ENCODE measurements at regions not wholly inside any gene's neighbourhood (a gene's known extent, or its start where the extent isn't known, plus 50 kb on each side); places are given as distances from the start of the nearest gene placed in this dataset.
A peak's percentile ranks its signal among the peaks of the same experiment; 100 is the strongest.

- no peaks in the 10 kb centered on the region for H3K36me3 ChIP-seq (ENCODE audit: control insufficient read depth, insufficient read depth, low read length)
- no peak overlapping the region for H3K9ac ChIP-seq (ENCODE audit: low read length)
- no peaks in the 10 kb centered on the region for H3K4me1 ChIP-seq (ENCODE audit: control insufficient read depth, insufficient read depth, low read length)
- H3K4me3 ChIP-seq (ENCODE audit: low read length), result no peak overlapping the region
- H3K27me3 ChIP-seq (ENCODE audit: control insufficient read depth, insufficient read depth, low read length), result peaks cover 2% of the 10 kb centered on the region
- H3K27ac ChIP-seq (ENCODE audit: low read depth, low read length), result no peak overlapping the region
Measured at GRCh38 chr15:29596266-29596665, 226.0 kb downstream of the TJP1 start.

DNA sequence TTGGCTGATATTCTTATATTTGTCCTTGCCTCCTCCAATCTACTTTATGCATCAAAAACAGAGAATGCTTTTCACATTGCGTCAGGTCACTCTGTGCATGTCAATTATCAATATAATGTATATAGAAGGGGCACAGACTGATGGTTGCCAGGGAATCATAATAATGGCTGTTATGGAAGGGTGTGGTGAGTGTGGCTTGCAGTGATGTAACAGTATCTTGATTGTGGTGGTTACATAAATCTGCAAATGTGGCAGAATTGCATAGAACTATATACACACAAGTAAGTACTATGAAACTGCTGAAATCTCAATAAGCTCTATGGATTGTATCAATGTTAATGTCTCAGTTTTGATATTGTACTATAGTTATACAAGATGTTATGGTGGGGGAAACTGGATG is 228.6 kb downstream of the TJP1 start:
- Histone ChIP-seq H3K4me1 (ENCODE audit: control insufficient read depth, insufficient read depth, low read length) (no peaks in the 10 kb centered on the region), H3K27me3 (ENCODE audit: control insufficient read depth, insufficient read depth, low read length) (peaks cover 2% of the 10 kb centered on the region), H3K4me3 (ENCODE audit: low read length) (no peak overlapping the region), H3K9ac (ENCODE audit: low read length) (no peak overlapping the region), H3K36me3 (ENCODE audit: control insufficient read depth, insufficient read depth, low read length) (no peaks in the 10 kb centered on the region), H3K27ac (ENCODE audit: low read depth, low read length) (no peak overlapping the region)

- no peak overlapping the region for H3K27ac ChIP-seq (ENCODE audit: low read depth, low read length)
- no peak overlapping the region for H3K4me3 ChIP-seq (ENCODE audit: low read length)
- no peak overlapping the region for H3K9ac ChIP-seq (ENCODE audit: low read length)
- H3K27me3 ChIP-seq (ENCODE audit: control insufficient read depth, insufficient read depth, low read length), result peaks cover 2% of the 10 kb centered on the region
- no peaks in the 10 kb centered on the region for H3K4me1 ChIP-seq (ENCODE audit: control insufficient read depth, insufficient read depth, low read length)
- no peaks in the 10 kb centered on the region for H3K36me3 ChIP-seq (ENCODE audit: control insufficient read depth, insufficient read depth, low read length)
Measured at GRCh38 chr15:29593111-29593510, 229.2 kb downstream of the TJP1 start.

DNA sequence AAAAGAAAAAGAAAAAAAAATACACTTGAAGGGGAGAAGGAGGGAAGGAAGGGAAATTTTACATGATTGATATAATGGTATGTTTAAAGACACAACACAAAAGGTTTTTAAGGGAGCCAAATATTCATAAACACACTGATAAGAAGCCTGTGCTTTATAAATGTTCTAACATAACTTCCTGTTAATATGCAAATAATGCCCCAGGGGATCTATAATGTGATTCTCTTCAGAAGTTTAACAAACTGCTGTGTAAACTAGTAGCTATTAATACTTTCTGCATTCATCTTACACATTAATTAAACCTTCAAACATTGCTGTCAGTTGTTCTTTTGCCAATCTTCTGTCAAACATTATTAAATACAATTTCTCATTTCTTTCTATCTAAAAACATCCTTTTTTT is 231.6 kb downstream of the TJP1 start:
- H3K9ac ChIP-seq (ENCODE audit: low read length), result no peak overlapping the region
- H3K27me3 ChIP-seq (ENCODE audit: control insufficient read depth, insufficient read depth, low read length), result peaks cover 2% of the 10 kb centered on the region
- no peak overlapping the region for H3K27ac ChIP-seq (ENCODE audit: low read depth, low read length)
- H3K4me1 ChIP-seq (ENCODE audit: control insufficient read depth, insufficient read depth, low read length), result no peaks in the 10 kb centered on the region
- no peak overlapping the region for H3K4me3 ChIP-seq (ENCODE audit: low read length)
- no peaks in the 10 kb centered on the region for H3K36me3 ChIP-seq (ENCODE audit: control insufficient read depth, insufficient read depth, low read length)

DNA sequence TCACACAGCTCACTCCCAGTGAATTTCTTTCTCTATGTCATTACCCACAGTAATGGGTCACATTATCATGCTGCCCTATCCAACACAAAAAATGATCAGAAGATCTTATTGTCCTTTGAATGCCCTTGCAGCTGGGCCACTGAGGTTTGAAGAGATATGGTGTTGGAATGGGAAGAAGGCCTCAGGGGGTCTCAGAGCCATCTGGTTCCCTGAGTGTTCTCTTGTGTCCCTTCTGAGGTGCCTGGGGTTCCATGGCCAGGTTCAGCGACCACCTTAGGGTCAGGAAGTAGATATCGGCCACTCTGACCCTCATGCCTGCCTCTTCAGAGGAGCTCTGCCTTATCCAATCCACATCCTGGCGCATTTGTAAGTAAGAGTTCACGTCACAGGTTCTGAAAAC is 232.3 kb downstream of the TJP1 start:
- no peak overlapping the region for H3K4me3 ChIP-seq (ENCODE audit: low read length)
- H3K27me3 ChIP-seq (ENCODE audit: control insufficient read depth, insufficient read depth, low read length), result peaks cover 2% of the 10 kb centered on the region
- H3K4me1 ChIP-seq (ENCODE audit: control insufficient read depth, insufficient read depth, low read length), result no peaks in the 10 kb centered on the region
- H3K36me3 ChIP-seq (ENCODE audit: control insufficient read depth, insufficient read depth, low read length), result no peaks in the 10 kb centered on the region
- no peak overlapping the region for H3K27ac ChIP-seq (ENCODE audit: low read depth, low read length)
- H3K9ac ChIP-seq (ENCODE audit: low read length), result no peak overlapping the region

GRCh38 chr15:29589416-29589815 is 232.9 kb downstream of the TJP1 start:
- H3K27me3 ChIP-seq (ENCODE audit: control insufficient read depth, insufficient read depth, low read length), result peaks cover 2% of the 10 kb centered on the region
- no peaks in the 10 kb centered on the region for H3K4me1 ChIP-seq (ENCODE audit: control insufficient read depth, insufficient read depth, low read length)
- H3K36me3 ChIP-seq (ENCODE audit: control insufficient read depth, insufficient read depth, low read length), result no peaks in the 10 kb centered on the region
- H3K9ac ChIP-seq (ENCODE audit: low read length), result no peak overlapping the region
- H3K4me3 ChIP-seq (ENCODE audit: low read length), result no peak overlapping the region
- H3K27ac ChIP-seq (ENCODE audit: low read depth, low read length), result no peak overlapping the region

GRCh38 chr15:29573197-29573838 is 248.9 kb downstream of the TJP1 start:
- Histone ChIP-seq H3K4me1 (ENCODE audit: control insufficient read depth, insufficient read depth, low read length) (no peaks in the 10 kb centered on the region), H3K27ac (ENCODE audit: low read depth, low read length) (no peak overlapping the region), H3K27me3 (ENCODE audit: control insufficient read depth, insufficient read depth, low read length) (no peaks in the 10 kb centered on the region), H3K4me3 (ENCODE audit: low read length) (no peak overlapping the region), H3K36me3 (ENCODE audit: control insufficient read depth, insufficient read depth, low read length) (no peaks in the 10 kb centered on the region), H3K9ac (ENCODE audit: low read length) (no peak overlapping the region)

- peak overlapping the region; percentile 61 for H3K4me3 ChIP-seq (ENCODE audit: low read length)
- H3K27ac ChIP-seq (ENCODE audit: low read depth, low read length), result no peak overlapping the region
- H3K36me3 ChIP-seq (ENCODE audit: control insufficient read depth, insufficient read depth, low read length), result no peaks in the 10 kb centered on the region
- H3K4me1 ChIP-seq (ENCODE audit: control insufficient read depth, insufficient read depth, low read length), result no peaks in the 10 kb centered on the region
- no peaks in the 10 kb centered on the region for H3K27me3 ChIP-seq (ENCODE audit: control insufficient read depth, insufficient read depth, low read length)
- no peak overlapping the region for H3K9ac ChIP-seq (ENCODE audit: low read length)
Measured at GRCh38 chr15:29571792-29572431, 250.4 kb downstream of the TJP1 start.

- Histone ChIP-seq H3K4me1 (ENCODE audit: control insufficient read depth, insufficient read depth, low read length) (no peaks in the 10 kb centered on the region), H3K4me3 (ENCODE audit: low read length) (peak overlapping the region; percentile 61), H3K9ac (ENCODE audit: low read length) (no peak overlapping the region), H3K27ac (ENCODE audit: low read depth, low read length) (no peak overlapping the region), H3K36me3 (ENCODE audit: control insufficient read depth, insufficient read depth, low read length) (no peaks in the 10 kb centered on the region), H3K27me3 (ENCODE audit: control insufficient read depth, insufficient read depth, low read length) (no peaks in the 10 kb centered on the region)
Measured at GRCh38 chr15:29570948-29571791, 251.1 kb downstream of the TJP1 start.

DNA sequence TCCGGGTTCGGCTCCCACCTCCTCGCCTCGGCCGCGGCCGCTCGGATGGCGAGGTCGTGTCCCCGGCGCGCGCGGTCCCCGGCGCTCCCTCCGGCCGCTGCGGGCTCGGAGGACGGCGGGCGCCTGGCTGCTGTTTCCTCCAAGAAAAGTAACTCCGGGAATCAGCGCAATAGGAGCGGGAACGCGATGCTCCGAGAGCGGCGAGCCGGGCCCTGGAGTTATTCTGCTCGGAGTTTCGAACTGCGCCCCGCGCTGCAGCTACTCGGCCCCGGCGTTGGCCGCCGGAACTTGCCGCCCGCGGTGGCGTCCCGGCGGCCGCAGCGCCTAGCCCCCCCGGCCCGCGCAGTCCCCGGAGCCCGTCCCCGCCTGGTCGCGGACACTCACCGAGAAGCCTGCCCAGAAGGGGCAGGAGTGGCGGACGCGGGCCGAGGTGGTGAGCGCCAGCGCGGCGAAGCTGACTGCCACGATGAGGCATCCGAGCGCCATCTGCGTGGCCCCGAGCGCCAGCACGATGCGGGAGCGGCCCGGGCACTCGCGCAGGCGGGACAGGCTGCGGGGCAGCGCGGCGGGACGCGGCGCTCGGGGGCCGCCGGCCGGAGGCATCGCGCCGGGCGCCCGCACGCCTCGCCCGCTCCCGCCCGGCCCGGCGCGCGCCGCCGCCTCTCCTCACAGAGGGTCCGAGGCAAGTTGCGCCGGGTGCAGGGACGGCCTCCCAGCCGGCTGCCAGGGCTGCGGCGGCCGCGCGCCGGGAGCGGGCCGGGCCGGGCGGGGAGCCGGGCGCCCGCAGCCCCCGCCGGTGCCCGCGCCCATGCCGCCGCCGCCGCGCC is 251.9 kb downstream of the TJP1 start:
- peak overlapping the region; percentile 63 for H3K4me3 ChIP-seq (ENCODE audit: low read length)
- no peak overlapping the region for H3K27ac ChIP-seq (ENCODE audit: low read depth, low read length)

DNA sequence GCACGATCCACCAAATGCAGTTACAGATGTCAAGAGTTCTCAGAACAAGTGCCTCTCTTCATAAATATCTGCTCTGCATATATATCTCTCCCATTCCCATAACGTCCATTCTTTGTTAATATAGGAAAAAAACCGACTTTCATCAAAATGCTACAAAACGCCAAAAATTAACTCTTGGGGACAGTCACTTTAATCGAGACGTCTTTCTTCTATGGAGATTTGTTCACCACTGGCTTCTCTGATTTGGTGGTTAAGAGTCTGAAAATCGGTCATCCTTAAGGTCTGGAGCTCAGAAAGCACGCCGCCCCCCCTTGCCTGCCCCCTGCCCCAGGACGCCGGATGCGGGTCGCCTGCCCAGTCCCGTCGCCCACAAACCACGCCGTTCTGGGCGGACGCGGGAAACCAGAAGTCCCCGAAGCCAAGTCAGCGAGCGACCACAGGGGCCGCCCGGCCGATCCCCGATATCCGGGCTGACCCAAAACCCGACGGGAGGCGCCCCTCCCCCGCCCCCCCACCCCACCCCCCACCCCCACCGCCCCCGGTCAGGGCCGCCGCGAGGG is 252.7 kb downstream of the TJP1 start:
- no peak overlapping the region for H3K4me3 ChIP-seq (ENCODE audit: low read length)
- H3K27me3 ChIP-seq (ENCODE audit: control insufficient read depth, insufficient read depth, low read length), result no peaks in the 10 kb centered on the region
- H3K27ac ChIP-seq (ENCODE audit: low read depth, low read length), result no peak overlapping the region

More for the DNA sequence above, 251.9 kb downstream of the TJP1 start:
- Histone ChIP-seq H3K36me3 (ENCODE audit: control insufficient read depth, insufficient read depth, low read length) (no peaks in the 10 kb centered on the region), H3K4me1 (ENCODE audit: control insufficient read depth, insufficient read depth, low read length) (no peaks in the 10 kb centered on the region), H3K9ac (ENCODE audit: low read length) (no peak overlapping the region), H3K27me3 (ENCODE audit: control insufficient read depth, insufficient read depth, low read length) (no peaks in the 10 kb centered on the region)

More for the DNA sequence above, 252.7 kb downstream of the TJP1 start:
- Histone ChIP-seq H3K9ac (ENCODE audit: low read length) (no peak overlapping the region), H3K36me3 (ENCODE audit: control insufficient read depth, insufficient read depth, low read length) (no peaks in the 10 kb centered on the region), H3K4me1 (ENCODE audit: control insufficient read depth, insufficient read depth, low read length) (no peaks in the 10 kb centered on the region)

Measured in rectal smooth muscle tissue (tissue), 1 donor.